ENCODE measurements at regions not wholly inside any gene's neighbourhood (a gene's known extent, or its start where the extent isn't known, plus 50 kb on each side); places are given as distances from the start of the nearest gene placed in this dataset.

DNA sequence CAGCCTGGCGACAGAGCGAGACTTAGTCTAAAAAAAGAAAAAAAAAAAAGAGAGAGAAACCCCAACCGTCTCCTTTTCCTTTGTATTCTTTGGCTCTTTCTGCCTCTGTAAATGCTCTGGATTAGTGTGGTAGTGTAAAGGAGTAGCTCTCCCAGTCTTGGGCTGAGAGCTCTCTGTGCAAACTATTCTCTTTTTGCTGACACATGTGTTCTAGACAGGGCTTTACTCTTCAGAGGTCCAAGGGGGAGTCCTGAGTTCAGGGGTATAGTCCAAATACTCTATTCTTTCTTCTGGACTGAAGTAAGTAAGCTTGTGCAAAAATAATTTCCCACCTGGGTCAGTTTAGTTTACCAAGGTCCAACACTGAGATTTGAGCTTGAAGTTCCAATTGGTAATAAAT, 183.8 kb upstream of the KCNK2 start:
- H3K27me3 Mint-ChIP-seq (ENCODE audit: low read depth, unreplicated experiment): no peaks in the 10 kb centered on the region
- Histone ChIP-seq H3K79me2 (ENCODE audit: insufficient read depth, low read length) (no peaks in the 10 kb centered on the region), H2AFZ (ENCODE audit: low read depth, low read length) (no peak overlapping the region), H4K20me1 (ENCODE audit: insufficient read depth, low read length) (no peaks in the 10 kb centered on the region), H3K36me3 (ENCODE audit: insufficient read depth, low read length) (no peaks in the 10 kb centered on the region), H3K4me1 (ENCODE audit: insufficient read depth, low read length) (peaks cover 20% of the 10 kb centered on the region), H3K27me3 (ENCODE audit: insufficient read depth, low read length) (no peaks in the 10 kb centered on the region), H3K4me2 (ENCODE audit: low read length) (no peak overlapping the region), H3K4me3 (ENCODE audit: insufficient read depth, low read depth, low read length) (no peak overlapping the region), H3K27ac (ENCODE audit: low read depth, low read length) (no peak overlapping the region), H3K9ac (ENCODE audit: low read length) (no peak overlapping the region), H3K9me3 (ENCODE audit: insufficient read depth, low read depth, low read length) (no peaks in the 10 kb centered on the region)
- FAIRE-seq (no peak), DNase-seq (ENCODE audit: low read depth) (no peak)
- no peaks in the 10 kb centered on the region for H3K9me3 Mint-ChIP-seq (ENCODE audit: unreplicated experiment)
- no peak for TF ChIP-seq EZH2 (IDR thresholded peaks at IDR 0.05; ENCODE audit: insufficient read depth, low read length)
- TF ChIP-seq, protein P1, sequence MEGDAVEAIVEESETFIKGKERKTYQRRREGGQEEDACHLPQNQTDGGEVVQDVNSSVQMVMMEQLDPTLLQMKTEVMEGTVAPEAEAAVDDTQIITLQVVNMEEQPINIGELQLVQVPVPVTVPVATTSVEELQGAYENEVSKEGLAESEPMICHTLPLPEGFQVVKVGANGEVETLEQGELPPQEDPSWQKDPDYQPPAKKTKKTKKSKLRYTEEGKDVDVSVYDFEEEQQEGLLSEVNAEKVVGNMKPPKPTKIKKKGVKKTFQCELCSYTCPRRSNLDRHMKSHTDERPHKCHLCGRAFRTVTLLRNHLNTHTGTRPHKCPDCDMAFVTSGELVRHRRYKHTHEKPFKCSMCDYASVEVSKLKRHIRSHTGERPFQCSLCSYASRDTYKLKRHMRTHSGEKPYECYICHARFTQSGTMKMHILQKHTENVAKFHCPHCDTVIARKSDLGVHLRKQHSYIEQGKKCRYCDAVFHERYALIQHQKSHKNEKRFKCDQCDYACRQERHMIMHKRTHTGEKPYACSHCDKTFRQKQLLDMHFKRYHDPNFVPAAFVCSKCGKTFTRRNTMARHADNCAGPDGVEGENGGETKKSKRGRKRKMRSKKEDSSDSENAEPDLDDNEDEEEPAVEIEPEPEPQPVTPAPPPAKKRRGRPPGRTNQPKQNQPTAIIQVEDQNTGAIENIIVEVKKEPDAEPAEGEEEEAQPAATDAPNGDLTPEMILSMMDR (IDR thresholded peaks at IDR 0.05; ENCODE audit: insufficient read depth, low read depth, low read length): no peak
- H3K4me3 Mint-ChIP-seq (ENCODE audit: unreplicated experiment): no peak overlapping the region
- no peak overlapping the region for H3K27ac Mint-ChIP-seq (ENCODE audit: unreplicated experiment)
- H3K4me1 Mint-ChIP-seq (ENCODE audit: low read depth, unreplicated experiment): peaks cover 30% of the 10 kb centered on the region
- H3K36me3 Mint-ChIP-seq (ENCODE audit: low read depth, unreplicated experiment): no peaks in the 10 kb centered on the region

DNA sequence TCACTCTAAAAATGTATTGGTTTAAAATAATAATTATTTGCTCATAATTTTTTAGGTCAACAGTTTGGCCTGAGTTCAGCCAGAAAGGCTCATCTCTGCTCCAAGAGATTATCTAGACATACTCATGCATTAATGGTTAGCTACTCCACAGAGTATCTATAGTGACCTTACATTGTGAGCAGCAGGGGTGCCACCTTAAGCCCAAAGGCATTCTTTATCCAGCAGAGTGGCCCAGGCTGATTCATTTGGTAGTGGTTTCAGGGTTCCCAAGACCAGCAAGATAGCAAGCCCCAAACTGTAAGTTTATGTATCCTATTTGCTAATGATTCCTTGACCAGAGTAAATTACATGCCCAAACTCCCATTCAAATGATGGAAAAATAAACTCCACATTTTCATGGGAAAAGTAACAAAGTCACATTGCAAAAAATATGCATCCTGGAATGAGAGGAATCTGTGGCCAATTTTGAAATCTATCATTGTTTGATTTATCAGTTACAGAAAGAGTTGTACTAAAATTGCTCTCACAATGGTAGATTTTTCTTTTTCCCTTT, 182.6 kb upstream of the KCNK2 start:
- peaks cover 32% of the 10 kb centered on the region for H3K4me1 Mint-ChIP-seq (ENCODE audit: low read depth, unreplicated experiment)
- no peak overlapping the region for H2AFZ ChIP-seq (ENCODE audit: low read depth, low read length)
- no peaks in the 10 kb centered on the region for H3K79me2 ChIP-seq (ENCODE audit: insufficient read depth, low read length)
- H3K27ac ChIP-seq (ENCODE audit: low read depth, low read length): no peak overlapping the region
- peak; percentile 38 for DNase-seq (ENCODE audit: low read depth)
- no peak overlapping the region for H3K4me3 Mint-ChIP-seq (ENCODE audit: unreplicated experiment)
- peaks cover 20% of the 10 kb centered on the region for H3K4me1 ChIP-seq (ENCODE audit: insufficient read depth, low read length)
- H3K4me2 ChIP-seq (ENCODE audit: low read length): no peak overlapping the region
- no peaks in the 10 kb centered on the region for H3K9me3 Mint-ChIP-seq (ENCODE audit: unreplicated experiment)
- H3K9me3 ChIP-seq (ENCODE audit: insufficient read depth, low read depth, low read length): no peaks in the 10 kb centered on the region
- no peak overlapping the region for H3K9ac ChIP-seq (ENCODE audit: low read length)
- peak; percentile 23 for FAIRE-seq
- H3K36me3 Mint-ChIP-seq (ENCODE audit: low read depth, unreplicated experiment): no peaks in the 10 kb centered on the region
- H3K27me3 ChIP-seq (ENCODE audit: insufficient read depth, low read length): no peaks in the 10 kb centered on the region
- no peak overlapping the region for H3K4me3 ChIP-seq (ENCODE audit: insufficient read depth, low read depth, low read length)
- H3K36me3 ChIP-seq (ENCODE audit: insufficient read depth, low read length): no peaks in the 10 kb centered on the region
- H3K27ac Mint-ChIP-seq (ENCODE audit: unreplicated experiment): no peak overlapping the region
- TF ChIP-seq, protein P1 (IDR thresholded peaks at IDR 0.05; ENCODE audit: insufficient read depth, low read depth, low read length): no peak
- H4K20me1 ChIP-seq (ENCODE audit: insufficient read depth, low read length): no peaks in the 10 kb centered on the region
- no peaks in the 10 kb centered on the region for H3K27me3 Mint-ChIP-seq (ENCODE audit: low read depth, unreplicated experiment)

GRCh38 chr1:214900590-214900989, 181.9 kb upstream of the KCNK2 start:
- Mint-ChIP-seq H3K27ac (ENCODE audit: unreplicated experiment) (no peak overlapping the region), H3K4me1 (ENCODE audit: low read depth, unreplicated experiment) (peaks cover 32% of the 10 kb centered on the region), H3K27me3 (ENCODE audit: low read depth, unreplicated experiment) (no peaks in the 10 kb centered on the region), H3K4me3 (ENCODE audit: unreplicated experiment) (no peak overlapping the region), H3K36me3 (ENCODE audit: low read depth, unreplicated experiment) (no peaks in the 10 kb centered on the region), H3K9me3 (ENCODE audit: unreplicated experiment) (no peaks in the 10 kb centered on the region)
- H4K20me1 ChIP-seq (ENCODE audit: insufficient read depth, low read length): no peaks in the 10 kb centered on the region
- no peak overlapping the region for H2AFZ ChIP-seq (ENCODE audit: low read depth, low read length)
- no peaks in the 10 kb centered on the region for H3K27me3 ChIP-seq (ENCODE audit: insufficient read depth, low read length)
- no peak for FAIRE-seq
- no peaks in the 10 kb centered on the region for H3K36me3 ChIP-seq (ENCODE audit: insufficient read depth, low read length)
- no peaks in the 10 kb centered on the region for H3K9me3 ChIP-seq (ENCODE audit: insufficient read depth, low read depth, low read length)
- peaks cover 20% of the 10 kb centered on the region for H3K4me1 ChIP-seq (ENCODE audit: insufficient read depth, low read length)
- H3K4me2 ChIP-seq (ENCODE audit: low read length): no peak overlapping the region
- H3K9ac ChIP-seq (ENCODE audit: low read length): no peak overlapping the region
- no peak for DNase-seq (ENCODE audit: low read depth)
- H3K4me3 ChIP-seq (ENCODE audit: insufficient read depth, low read depth, low read length): no peak overlapping the region
- TF ChIP-seq EZH2 (IDR thresholded peaks at IDR 0.05; ENCODE audit: insufficient read depth, low read length): no peak
- TF ChIP-seq, protein P1 (IDR thresholded peaks at IDR 0.05; ENCODE audit: insufficient read depth, low read depth, low read length): no peak
- no peak overlapping the region for H3K27ac ChIP-seq (ENCODE audit: low read depth, low read length)
- H3K79me2 ChIP-seq (ENCODE audit: insufficient read depth, low read length): no peaks in the 10 kb centered on the region

Measured in astrocyte (in vitro differentiated cells and primary cell).